ENCODE measurements at regions not wholly inside any gene's neighbourhood (a gene's known extent, or its start where the extent isn't known, plus 50 kb on each side); places are given as distances from the start of the nearest gene placed in this dataset.

DNA sequence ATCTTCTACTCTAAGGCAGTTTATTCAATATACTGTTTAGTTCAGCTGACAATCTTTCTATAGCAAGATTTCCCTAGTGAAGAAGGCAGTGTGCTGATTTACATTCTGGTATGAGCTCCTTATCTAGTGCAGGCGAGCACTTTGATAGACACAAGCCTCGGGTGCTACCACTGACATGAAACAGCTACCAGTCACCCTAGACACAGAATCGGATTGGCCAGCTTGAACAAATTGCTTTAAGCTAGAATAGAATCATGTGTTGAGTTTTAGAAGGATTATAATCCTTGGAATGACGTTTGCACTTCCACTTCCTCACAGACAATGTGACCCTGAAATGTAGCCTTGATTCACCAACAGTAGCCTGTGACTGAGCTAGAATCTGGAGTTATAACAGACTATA, 394.0 kb downstream of the EPHA4 start:
- TF ChIP-seq, protein P1, sequence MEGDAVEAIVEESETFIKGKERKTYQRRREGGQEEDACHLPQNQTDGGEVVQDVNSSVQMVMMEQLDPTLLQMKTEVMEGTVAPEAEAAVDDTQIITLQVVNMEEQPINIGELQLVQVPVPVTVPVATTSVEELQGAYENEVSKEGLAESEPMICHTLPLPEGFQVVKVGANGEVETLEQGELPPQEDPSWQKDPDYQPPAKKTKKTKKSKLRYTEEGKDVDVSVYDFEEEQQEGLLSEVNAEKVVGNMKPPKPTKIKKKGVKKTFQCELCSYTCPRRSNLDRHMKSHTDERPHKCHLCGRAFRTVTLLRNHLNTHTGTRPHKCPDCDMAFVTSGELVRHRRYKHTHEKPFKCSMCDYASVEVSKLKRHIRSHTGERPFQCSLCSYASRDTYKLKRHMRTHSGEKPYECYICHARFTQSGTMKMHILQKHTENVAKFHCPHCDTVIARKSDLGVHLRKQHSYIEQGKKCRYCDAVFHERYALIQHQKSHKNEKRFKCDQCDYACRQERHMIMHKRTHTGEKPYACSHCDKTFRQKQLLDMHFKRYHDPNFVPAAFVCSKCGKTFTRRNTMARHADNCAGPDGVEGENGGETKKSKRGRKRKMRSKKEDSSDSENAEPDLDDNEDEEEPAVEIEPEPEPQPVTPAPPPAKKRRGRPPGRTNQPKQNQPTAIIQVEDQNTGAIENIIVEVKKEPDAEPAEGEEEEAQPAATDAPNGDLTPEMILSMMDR (IDR thresholded peaks at IDR 0.05): no peak
- TF ChIP-seq POLR2A (IDR thresholded peaks at IDR 0.05): no peak
- no peak for TF ChIP-seq POLR2AphosphoS5 (IDR thresholded peaks at IDR 0.05)

Measured in breast epithelium (tissue), 3 donors.